AG04450 (cell line): ENCODE measurements at regions not wholly inside any gene's neighbourhood (a gene's known extent, or its start where the extent isn't known, plus 50 kb on each side); places are given as distances from the start of the nearest gene placed in this dataset.

ENCODE experiments used
- CTCF ChIA-PET: fragments of 300-600, 350-600 bp; formaldehyde crosslinking; extraction: SDS; loops from one replicate; lab custom pipeline; 2022; ENCODE audit warnings: antibody characterized with exemption, inconsistent platforms; lab: Charles Lee
- POLR2A ChIA-PET: fragments of 350-600 bp; formaldehyde crosslinking; extraction: SDS; loops from one replicate; lab custom pipeline; 2021; ENCODE audit warnings: antibody characterized with exemption, inconsistent platforms; lab: Yijun Ruan, JAX
- DNase-seq: peaks from one replicate; pipeline ENCODE4 v3.0.0-alpha.2; 2011; ENCODE audit warnings: low read depth, low spot score
- H3K27ac ChIP-seq: one replicate; pipeline ENCODE4 v1.5.1; 2012; ENCODE audit warnings: low read depth, low read length, control low read depth
- H3K27me3 ChIP-seq: one replicate; pipeline ENCODE4 v1.6.0; 2012; ENCODE audit warnings: low read length; ENCODE audit not compliant: control insufficient read depth, insufficient read depth
- H3K4me3 ChIP-seq: 2 replicates; pipeline ENCODE4 v1.5.1; 2011; ENCODE audit warnings: mild to moderate bottlenecking, low read depth, low read length, control low read depth
- H3K9me3 ChIP-seq: 2 replicates; pipeline ENCODE4 v1.5.1; 2012; ENCODE audit warnings: low read length; ENCODE audit not compliant: control insufficient read depth, insufficient read depth
- CTCF ChIP-seq: IDR thresholded peaks from 2 replicates; pipeline ENCODE4 v1.5.1; 2011; ENCODE audit warnings: low read depth, low read length, control low read depth, inconsistent platforms

GRCh38 chr21:31553461-31553860 is 106.0 kb upstream of the SOD1 start:
- no peak for DNase-seq
- TF ChIP-seq CTCF: no peak
- POLR2A ChIA-PET: no interaction called here
- Histone ChIP-seq H3K27me3 (peaks cover 19% of the 10 kb centered on the region), H3K27ac (no peak overlapping the region), H3K4me3 (no peak overlapping the region), H3K9me3 (peaks cover 4% of the 10 kb centered on the region; the same call in 1 of the 2 replicates)
- CTCF ChIA-PET: no interaction called here

- Histone ChIP-seq H3K4me3 (no peak overlapping the region), H3K9me3 (peaks cover 4% of the 10 kb centered on the region; the same call in 1 of the 2 replicates), H3K27ac (no peak overlapping the region), H3K27me3 (peaks cover 14% of the 10 kb centered on the region)
- CTCF ChIA-PET: interaction anchor here (0.6 kb wide), 1 partner anchor 53 kb away, joined by 3 read pairs; no protein-coding TSS in a partner anchor
- no peak for DNase-seq
- POLR2A ChIA-PET: no interaction called here
- no peak for TF ChIP-seq CTCF
Measured at GRCh38 chr21:31552826-31553225, 106.7 kb upstream of the SOD1 start.

GRCh38 chr21:31550070-31550469 is 109.4 kb upstream of the SOD1 start:
- POLR2A ChIA-PET: no interaction called here
- CTCF ChIA-PET: no interaction called here

GRCh38 chr21:31548688-31549087 is 110.8 kb upstream of the SOD1 start:
- POLR2A ChIA-PET: no interaction called here
- no peak for DNase-seq
- CTCF ChIA-PET: interaction anchor here (1.5 kb wide), 1 partner anchor 32 kb away, joined by 6 read pairs; no protein-coding TSS in a partner anchor
- H3K27ac ChIP-seq: no peak overlapping the region
- no peak overlapping the region for H3K4me3 ChIP-seq
- H3K9me3 ChIP-seq: no peaks in the 10 kb centered on the region
- no peaks in the 10 kb centered on the region for H3K27me3 ChIP-seq
- TF ChIP-seq CTCF: no peak

More at GRCh38 chr21:31550070-31550469, 109.4 kb upstream of the SOD1 start:
- no peak overlapping the region for H3K4me3 ChIP-seq
- no peak for DNase-seq
- H3K27ac ChIP-seq: no peak overlapping the region
- H3K9me3 ChIP-seq: no peaks in the 10 kb centered on the region
- no peaks in the 10 kb centered on the region for H3K27me3 ChIP-seq
- no peak for TF ChIP-seq CTCF

- no peak overlapping the region for H3K27ac ChIP-seq
- H3K27me3 ChIP-seq: no peaks in the 10 kb centered on the region
- no peak overlapping the region for H3K4me3 ChIP-seq
- no peak for TF ChIP-seq CTCF
- CTCF ChIA-PET: no interaction called here
- DNase-seq: no peak
- POLR2A ChIA-PET: no interaction called here
- no peaks in the 10 kb centered on the region for H3K9me3 ChIP-seq
Measured at GRCh38 chr21:31546443-31547170, 112.9 kb upstream of the SOD1 start.
